NCI-H1694 (cell line): ENCODE measurements at regions not wholly inside any gene's neighbourhood (a gene's known extent, or its start where the extent isn't known, plus 50 kb on each side); places are given as distances from the start of the nearest gene placed in this dataset.
"Not testable (repeated sequence)": the region's sequence is repeated elsewhere in the genome, so short reads cannot be mapped to it uniquely, and the experiment has no call there.

Experiments
- DNase-seq: peaks from one replicate; lab custom pipeline; 2025; lab: John Stamatoyannopoulos, UW

DNA sequence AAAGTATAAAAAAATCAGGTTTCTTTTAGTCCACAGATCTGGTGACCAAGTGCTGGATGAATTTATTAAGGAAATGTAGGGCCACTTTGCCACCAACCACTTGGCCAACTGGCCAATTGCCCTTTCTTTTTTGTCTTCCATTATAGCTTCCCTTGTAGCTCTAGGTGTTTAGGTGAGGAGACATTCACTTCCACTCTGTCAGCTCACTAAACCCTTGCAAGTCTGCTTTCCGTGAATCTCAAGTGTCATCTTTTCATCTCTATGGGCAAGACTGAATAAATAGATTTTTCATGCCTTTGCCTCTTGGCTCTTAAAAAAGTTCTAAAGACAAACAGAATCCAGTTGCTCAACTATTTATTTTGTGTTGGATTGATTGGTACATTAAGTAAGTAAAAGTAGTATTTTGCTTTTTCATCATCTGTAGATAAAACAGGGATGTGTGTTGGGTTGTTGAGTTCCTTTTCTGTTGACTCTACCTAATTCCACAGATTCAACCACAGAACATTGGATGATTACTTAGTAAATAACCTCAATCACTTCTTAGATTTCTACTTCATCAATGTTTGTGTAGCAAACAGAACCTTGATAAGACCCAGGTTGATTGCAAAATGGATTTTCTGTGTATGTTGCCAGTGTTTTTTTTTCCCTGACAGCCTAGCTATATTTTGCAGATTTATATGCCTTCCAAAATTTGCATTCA, 68.1 kb upstream of the GRXCR1 start:
- DNase-seq = no peak

DNA sequence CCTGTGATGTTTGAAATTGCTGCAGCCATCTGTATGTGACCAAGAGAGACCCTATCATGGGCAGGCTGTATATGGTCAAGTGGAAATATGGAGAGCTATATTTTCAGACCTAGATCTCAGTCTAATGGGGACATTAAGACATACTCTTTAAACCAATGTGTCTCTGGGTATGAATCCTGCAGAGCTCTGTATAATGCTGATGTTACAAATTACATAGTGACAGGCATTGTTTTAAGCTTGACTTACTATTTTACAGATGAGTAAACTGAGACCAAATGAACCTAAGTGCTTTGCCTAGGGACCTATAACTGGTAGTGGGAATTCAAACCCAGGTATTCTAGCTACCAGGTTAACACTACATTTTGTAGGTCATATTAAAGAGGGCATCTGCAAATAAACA, 71.3 kb upstream of the GRXCR1 start:
- no peak for DNase-seq

DNA sequence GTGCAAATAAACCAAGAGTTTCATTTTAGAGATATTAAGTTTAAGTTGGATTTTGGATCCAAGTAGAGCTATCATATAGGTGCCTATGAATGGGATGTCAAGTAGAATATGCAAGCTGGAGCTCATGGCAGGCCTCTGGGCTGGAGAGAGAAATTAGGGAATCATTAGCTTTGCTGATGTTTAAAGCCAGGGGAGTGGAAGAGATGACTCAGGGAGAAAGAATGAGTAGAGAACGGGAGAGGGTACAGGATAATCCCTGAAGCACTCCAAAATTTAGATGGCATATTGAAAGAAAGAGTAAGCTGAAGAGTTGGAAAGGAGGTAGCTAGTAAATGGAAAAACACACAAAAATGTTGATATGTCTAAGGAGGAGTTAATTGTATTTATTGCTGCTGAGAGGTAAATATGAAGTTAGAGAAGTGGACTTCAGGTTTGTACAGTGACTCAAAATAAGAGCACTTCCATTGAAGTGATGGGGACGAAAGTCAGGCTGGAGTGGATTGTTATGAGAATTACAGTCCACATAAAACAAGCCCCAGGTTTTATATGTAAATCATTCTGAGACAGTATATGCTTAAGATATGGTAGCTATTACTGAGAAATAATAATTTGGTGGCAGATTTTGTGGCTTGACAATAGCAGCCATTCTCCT, 72.5 kb upstream of the GRXCR1 start:
- DNase-seq = no peak

DNA sequence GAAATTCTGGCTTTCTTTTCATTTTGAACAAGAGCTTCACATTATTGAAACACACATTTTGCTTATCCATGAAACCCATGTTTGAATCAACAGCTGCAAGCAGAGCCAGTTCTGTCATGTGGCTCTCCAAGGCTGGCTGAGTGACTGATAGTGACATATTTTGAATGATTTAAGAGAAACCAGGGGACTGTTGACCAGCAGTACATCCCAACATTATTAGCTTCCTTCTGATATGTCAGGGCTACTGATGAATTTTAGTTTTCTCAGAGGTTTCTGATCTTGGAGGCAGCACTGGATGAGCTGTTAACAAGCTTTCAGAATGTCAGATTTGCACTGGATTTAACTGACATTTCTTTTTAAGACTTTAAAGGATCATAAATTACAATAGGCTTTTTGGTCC, 74.6 kb upstream of the GRXCR1 start:
- DNase-seq = no peak

DNA sequence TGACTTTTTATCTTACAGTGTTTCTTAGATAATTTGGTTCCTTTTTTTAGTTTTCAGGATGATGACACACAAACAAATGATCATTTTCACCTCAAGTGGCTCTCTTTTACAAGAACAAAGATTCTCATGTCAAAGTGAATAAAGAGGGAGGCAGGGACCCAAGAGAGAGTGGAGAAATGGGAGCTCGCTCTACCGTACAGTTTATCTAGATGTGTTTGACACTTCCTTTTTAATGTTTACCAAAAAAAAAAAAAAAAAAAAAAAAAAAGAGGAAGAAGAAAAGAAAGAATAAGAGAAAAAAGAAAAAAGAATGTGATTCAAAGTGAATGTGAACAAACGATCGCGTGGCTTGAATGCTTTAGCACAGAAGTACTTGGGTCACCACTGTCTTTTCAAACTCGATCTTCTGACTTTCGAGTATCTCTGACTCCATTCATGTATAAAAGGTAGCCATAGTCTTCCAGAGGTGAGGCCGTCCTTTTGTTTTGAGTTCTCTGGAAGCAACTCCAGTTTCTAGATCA, 75.6 kb upstream of the GRXCR1 start:
- no peak for DNase-seq

DNA sequence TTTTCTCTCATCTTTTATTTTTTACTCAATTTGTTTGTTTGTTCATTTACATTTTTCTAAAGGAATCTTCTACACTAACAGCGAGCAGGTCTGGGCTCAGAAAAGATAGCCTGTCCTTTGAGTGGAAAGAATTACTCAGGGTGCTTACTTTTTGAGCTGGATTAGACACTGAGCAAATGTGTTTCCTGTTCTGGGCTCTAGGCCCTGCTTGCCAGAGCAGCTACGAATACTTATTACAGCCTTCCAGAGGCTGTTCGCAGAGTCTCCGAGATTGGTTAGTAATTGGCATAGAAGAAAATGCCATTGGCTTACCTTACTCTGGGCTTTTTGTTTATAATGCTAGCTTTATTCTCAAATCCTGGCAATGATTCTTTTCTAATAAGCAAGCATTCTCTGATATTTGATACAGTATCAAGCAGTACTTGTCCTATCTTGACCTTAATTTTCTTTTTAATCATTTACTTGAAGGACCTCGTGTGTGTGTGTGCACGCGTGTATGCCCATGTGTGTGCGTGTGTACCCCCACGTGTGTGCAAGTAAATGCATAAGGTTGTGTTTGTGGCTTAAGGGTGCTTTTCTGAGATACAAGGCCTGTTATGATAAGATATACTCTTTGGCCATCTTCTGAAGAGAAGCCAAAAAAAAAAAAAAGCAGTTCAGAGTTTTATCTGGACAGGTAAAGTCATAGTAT, 76.2 kb upstream of the GRXCR1 start:
- DNase-seq = no peak

DNA sequence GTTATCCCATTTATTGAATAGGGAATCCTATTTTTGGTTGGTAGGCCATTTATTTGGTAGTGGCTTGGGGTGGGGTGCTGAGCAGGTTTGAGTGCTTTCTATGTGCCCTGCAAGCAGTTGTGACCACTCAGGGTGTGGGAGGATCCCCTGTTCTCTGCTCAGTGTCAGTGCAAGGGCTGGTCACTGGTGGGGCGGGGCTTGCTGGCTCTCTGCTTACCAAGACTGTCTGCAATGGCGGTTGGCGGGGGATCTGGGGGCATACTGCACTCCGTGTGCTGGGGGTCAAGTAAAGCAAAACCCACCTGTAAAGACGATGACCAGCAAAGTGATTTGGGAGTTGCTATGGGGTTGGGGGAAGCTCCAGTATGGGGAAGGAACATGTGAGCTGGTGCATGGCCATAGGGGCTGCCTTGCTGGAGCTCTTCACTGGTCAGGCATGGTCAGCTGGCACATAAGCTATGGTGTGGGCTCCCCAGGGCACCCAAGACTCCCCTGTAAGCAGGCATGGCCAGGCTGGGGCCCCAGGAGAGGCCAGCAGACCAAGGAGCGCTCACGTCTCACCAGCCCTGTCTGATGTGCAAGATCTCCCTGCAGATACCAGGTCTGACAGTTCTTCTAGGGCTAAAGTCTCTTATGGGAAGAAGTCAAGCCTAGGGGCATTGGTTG, 83.0 kb upstream of the GRXCR1 start:
- DNase-seq = no peak

DNA sequence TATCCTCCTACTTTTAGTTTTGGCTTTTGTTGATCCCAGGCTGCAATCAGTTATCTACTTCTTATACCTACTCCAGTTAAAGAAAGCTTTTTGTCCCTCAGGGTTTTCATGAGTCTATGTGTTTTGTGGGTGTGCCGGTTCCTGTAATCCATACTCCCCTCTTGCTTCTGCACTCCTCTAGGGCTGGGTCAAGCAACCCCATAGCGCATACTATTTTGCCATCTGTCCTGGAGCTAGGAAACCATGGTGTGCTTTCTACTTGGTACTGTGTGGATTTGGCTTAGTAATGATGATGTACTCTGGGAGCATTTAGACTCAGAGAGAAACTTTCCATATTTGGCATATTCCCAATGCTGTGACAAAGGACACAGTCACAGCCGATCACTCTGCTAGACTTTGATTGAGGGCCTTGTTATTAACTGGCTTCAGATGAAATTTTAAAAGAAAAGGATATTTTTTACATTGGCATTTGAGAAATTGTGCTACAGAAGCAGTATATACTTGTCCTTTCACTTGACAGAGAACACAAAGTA, 86.1 kb upstream of the GRXCR1 start:
- no peak for DNase-seq

DNA sequence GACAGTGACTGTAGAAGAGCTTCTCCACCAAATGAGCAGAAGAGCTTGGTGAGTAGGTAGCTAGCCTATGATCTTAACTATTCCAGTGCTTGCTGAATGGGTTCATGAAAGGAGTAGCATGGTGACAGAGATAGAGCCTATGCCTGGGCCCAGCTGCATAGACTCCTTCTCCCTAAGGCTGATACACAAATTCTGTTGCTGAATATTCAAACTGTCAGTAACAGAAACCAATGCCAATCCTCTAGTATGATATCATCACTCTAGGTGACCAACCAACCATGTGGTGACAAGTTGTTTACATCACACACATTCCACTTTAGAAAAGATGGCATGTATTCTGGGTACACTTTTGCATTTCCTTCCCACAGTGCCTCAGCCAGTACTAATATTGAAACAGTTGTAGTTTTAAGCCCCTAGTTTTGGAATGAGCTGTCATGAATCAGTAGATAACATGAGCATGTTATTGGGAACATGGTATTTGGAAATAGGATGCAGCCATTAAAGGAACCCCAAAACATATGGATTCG, 103.4 kb upstream of the GRXCR1 start:
- DNase-seq = no peak

DNA sequence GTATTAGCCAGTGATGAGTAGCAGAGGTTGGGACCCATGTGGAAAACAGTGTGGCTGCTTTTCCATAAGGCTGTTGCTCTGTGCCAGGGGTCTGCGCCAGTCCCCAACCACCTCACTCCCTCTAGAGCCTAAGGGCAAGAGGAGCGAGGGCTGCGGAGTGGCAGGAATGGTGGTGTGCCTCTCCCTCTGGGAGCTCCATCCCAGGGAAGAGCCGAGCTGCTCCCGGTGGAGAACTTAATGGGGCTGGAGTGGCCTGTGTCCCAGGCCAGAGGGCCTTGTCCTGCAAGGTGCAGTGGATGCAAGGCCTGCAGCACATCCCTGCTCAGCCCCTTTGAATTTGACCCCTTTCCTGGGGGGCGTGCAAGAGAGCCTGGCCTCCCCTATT, 105.4 kb upstream of the GRXCR1 start:
- DNase-seq = no peak

DNA sequence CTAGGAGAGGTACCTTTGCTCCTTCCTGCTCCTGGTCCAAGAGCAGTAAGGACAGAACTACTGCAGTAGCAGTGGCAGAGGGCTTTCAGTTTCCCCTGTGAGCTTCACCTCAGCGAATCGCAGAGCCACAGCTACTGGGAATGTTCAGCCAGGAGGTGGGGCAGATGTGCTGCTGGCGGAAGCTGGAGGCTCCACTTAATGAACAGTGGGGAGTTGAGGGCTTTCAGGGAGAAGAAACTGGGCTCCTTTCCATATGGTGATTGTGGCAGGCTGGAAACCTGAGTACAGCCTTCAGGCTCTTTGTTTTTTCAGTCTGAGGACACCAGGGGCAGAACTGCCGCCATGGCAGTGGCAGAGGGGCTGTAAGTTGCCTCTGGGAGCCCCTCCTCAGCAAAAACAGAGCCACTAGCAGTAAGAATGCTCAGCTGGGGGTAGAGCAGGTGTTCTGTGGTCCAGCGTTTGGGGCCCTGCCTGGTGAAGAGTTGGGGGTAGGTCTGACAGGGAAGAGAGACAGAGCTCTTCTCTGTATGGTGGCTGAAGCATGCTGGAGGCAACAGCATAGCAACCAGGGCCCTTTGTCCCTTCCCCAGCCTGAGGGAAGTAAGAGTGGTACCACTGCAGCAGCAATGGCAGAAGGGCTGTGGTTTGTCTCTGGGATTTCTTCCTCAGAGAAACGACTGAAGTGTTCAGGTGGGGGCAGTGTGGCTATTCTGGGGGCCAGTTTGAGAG, 106.0 kb upstream of the GRXCR1 start:
- DNase-seq = peak; percentile 44

DNA sequence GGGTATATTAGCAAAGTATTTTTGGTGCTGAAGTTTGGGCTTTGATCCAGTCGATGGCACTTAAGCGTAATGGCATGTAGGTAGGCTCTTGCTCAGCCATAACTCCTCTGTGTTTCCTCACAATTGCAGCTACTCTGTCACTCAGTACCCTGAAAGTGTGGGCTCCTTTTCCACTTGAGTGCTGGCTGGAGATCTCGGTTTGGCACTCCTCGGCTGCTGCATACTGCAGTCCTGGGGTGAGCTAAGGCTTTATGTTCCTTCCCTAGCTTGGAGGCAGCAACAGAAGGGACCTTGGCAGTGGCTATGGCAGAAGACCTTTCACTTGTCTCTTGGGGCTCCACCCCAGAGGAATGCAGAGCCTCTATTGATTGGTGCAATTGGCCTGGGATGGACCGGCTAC, 106.7 kb upstream of the GRXCR1 start:
- no peak for DNase-seq

DNA sequence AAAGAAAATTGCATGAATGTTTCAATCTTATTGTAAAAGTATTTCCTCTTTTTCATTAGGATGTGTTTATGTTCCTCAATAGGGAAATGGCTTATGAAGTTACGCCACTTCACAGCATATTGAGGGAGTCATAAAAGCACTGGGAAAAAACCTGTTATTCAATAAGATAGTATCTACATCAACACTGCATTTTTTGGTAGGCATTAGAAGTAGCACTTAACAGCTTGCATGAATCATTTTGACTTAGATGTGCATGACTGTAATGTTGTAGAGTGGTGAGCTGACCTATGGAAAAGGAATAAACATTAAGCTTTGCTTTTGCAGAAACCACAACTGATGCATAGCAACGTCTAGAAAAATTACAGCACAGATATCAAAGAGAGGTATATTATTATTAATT, 111.2 kb upstream of the GRXCR1 start:
- no peak for DNase-seq

DNA sequence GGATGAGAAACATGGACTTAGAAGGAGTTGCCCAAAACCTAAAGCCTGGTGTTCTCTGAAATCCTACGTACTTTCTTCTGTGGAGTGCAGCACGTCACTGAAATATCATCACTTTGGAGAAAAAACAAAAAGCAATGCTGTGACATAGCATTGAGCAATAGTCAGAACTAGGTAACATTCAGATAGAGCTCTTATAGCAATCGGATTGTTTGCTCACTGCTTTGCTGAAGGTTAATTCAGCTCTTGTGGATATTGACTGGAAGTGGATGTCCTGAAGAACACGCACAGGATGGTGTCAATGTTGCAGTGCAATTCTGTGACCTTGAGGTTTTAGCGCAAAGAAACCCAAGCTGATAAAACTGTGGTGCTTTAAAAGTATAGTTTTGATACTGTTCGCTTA, 114.2 kb upstream of the GRXCR1 start:
- DNase-seq = no peak

DNA sequence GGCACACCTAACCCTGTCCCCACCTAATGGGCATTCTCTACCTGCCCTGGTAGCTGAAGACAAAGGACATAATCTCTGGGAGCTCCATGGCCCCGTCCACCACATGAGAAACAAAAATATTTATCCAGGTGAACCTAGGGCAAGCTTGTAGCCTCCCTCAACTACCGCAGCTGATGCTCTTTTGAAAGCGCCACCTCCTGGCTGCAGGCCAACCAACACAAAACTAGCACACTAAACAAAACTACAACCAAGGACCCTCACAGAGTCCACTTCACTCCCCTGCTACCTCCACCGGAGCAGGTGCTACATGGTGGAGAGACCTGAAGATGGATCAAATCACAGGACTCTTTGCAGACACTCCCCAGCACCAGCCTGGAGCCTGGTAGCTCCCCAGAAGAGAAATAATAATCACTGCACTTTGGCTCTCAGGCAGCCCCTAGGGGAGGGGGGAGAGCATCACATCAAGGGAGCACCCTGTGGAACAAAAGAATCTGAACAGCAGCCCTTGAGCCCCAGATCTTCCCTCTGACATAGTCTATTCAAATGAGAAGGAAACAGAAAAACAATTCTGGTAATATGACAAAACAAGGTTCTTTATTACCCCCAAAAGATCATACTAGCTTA, 111.3 kb upstream of the ATP8A1 start:
- DNase-seq = no peak

DNA sequence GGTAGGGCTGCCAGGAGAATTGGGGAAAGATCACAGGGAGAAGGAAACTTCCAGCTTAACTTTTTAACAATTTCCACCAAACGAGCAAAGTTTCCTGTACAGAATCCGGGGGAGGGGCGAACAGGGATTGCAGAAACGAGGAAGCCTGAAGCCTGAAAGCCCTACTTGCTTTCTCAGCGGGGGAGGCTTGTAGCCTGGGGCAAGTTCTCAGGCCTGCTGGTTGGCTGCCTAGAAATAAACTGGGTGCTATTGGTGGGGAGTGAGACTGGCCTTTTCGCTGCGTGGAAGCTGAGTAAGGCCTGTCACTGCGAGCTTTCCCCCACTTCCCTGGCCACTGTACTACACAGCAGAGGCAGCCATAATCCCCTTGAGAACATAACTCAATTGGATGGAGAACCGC, 110.8 kb upstream of the ATP8A1 start:
- DNase-seq = no peak

DNA sequence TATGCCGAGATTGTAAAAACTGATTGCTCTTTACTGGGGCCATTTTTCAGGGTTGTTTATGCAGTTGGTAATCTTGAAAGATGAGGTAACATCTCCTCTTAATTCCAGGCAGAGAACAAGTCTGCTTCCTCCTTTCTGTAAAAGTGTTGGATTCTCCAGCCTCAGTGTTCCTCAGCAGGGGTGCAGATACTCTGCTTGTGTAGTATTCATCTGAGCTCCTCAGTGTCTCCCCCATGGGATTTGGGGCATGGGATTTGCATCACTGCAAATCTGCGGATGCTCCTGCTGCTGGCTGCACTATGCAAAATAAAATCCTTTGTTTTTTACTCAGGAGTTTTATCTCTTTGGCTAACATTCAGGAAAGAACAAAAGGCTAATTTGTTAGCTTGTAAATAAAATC, 104.9 kb upstream of the ATP8A1 start:
- no peak for DNase-seq

DNA sequence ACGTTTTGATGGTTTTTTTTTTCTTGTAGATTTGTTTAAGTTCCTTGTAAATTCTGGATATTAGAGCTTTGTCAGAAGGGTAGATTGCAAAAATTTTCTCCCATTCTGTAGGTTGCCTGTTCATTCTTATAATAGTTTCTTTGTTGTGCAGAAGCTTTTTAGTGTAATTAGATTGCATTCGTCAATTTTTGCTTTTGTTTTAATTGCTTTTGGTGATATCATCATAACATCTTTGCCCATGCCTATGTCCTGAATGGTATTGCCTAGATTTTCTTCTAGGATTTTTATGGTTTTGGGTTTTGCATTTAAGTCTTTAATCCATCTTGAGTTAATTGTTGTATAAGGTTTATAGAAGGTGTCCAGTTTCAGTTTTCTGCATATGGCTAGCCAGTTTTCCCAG, 98.1 kb upstream of the ATP8A1 start:
- DNase-seq = not testable (repeated sequence)

DNA sequence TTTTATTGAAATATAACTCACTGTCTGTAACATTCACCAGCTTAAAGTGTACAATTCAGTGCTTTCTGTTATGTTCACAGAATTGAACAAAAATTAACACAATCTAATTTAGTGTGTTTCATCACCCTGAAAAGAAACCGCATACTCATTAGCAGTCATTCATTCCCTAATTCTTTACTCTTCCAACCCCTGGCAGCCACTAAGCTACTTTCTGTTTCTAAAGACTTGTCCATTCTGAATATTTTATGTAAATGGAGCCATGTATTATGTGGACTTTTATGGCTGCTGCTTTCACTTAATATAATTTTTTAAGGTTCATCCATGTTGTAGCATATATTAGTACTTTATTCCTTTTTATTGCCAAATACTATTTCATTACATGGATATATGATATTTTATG, 94.7 kb upstream of the ATP8A1 start:
- no peak for DNase-seq

DNA sequence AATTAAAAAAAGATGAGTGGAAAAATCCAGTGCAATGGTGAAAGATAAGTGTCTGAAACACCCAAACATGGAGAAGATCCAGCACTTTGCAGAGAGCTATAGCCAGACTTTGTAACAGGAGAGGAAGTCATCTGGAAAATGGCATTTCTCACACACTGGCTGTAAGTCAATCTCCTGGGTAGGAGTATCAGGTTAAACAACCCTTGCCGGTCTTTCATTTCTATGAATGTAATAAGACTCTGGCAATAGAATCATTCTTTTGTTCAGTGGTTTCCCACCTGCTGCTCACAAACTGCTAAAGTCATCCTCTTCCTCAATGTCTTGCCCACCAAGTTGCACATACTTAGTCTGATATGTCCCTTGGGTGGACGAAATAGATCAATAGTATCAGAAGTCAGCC, 94.0 kb upstream of the ATP8A1 start:
- DNase-seq = no peak

DNA sequence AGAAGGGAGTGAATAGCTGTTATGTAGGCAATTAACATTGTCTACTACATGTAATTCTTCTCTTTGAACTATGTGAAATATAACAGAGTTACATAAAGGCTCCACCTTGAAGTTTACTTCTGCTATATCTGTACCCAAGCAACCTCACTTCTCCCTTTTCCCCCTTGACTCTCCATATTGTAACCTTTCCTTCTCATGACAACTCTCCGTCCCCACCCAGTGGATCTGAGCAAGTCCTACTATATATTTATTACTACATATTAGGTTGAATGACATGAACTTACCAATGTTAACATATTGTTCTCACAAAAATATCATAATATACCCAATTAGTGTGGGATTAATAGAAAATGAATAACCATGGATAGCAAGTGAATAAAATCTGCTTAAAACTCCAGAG, 93.2 kb upstream of the ATP8A1 start:
- DNase-seq = no peak
